GM12878 (cell line): ENCODE measurements at regions not wholly inside any gene's neighbourhood (a gene's known extent, or its start where the extent isn't known, plus 50 kb on each side); places are given as distances from the start of the nearest gene placed in this dataset.

Source experiments
- ATAC-seq: fragments of 200-7000 bp; cut with Tn5 transposase; 3 replicates; pipeline ENCODE4 v1.9.1; 2020; ENCODE audit warnings: mild to moderate bottlenecking, moderate library complexity
- BruUV-seq: library from RNA; stranded (reverse); fragments of 400-500 nt; replicated peaks from 2 replicates; lab custom pipeline; 2021; lab: Mats Ljungman, UMichigan
- CTCF ChIA-PET: fragments of 300-600 bp; sonication (Branson Sonifier 250); formaldehyde crosslinking; extraction: SDS; loops from one replicate; lab custom pipeline; 2021; ENCODE audit warnings: inconsistent platforms; lab: Yijun Ruan, JAX
- POLR2A ChIA-PET: fragments of 350-600 bp; formaldehyde crosslinking; extraction: SDS; loops from one replicate; lab custom pipeline; 2021; ENCODE audit warnings: inconsistent platforms; lab: Charles Lee
- RAD21 ChIA-PET: fragments of 300-600 bp; sonication (Branson Sonifier 250); formaldehyde crosslinking; loops from one replicate; lab custom pipeline; 2023; ENCODE audit warnings: antibody characterized with exemption; ENCODE audit not compliant: unreplicated experiment; lab: Charles Lee
- SMC1A ChIA-PET: fragments of 300-600 bp; sonication (Branson Sonifier 250); formaldehyde crosslinking; loops from one replicate; lab custom pipeline; 2023; ENCODE audit not compliant: unreplicated experiment, uncharacterized antibody; lab: Charles Lee
- DNase-seq: peaks from one replicate; pipeline ENCODE4 v3.0.0-alpha.2; 2011; ENCODE audit warnings: low read depth, low spot score
- FAIRE-seq: peaks from 3 replicates; lab custom pipeline; 2011; peaks lifted over from hg19 to GRCh38; lab: Jason Lieb, UNC
- H2AFZ ChIP-seq: 2 replicates; pipeline ENCODE4 v1.6.0; 2011; ENCODE audit warnings: low read depth, low read length, control low read depth; ENCODE audit not compliant: control insufficient read depth
- H3K27ac ChIP-seq: 2 replicates; pipeline ENCODE4 v1.5.1; 2011; ENCODE audit warnings: control low read depth; ENCODE audit not compliant: control insufficient read depth, insufficient read depth
- H3K27me3 ChIP-seq, 2 experiments: replicated peaks in 1 of 2; 2 replicates each; pipeline versions ENCODE4 v1.6.0 to v1.6.1; 2011; ENCODE audit warnings: low read length in 1 of 2; ENCODE audit not compliant: control insufficient read depth in 2 of 2, insufficient read depth in 2 of 2
- H3K36me3 ChIP-seq, 2 experiments: 2 replicates each; pipeline ENCODE4 v1.5.1; 2011; ENCODE audit warnings: low read length in 1 of 2; ENCODE audit not compliant: control insufficient read depth in 2 of 2, insufficient read depth in 2 of 2
- H3K4me1 ChIP-seq: 2 replicates; pipeline ENCODE4 v1.6.1; 2011; ENCODE audit warnings: mild to moderate bottlenecking, low read length, moderate library complexity, mixed read lengths; ENCODE audit not compliant: control insufficient read depth, insufficient read depth
- H3K4me2 ChIP-seq: 2 replicates; pipeline ENCODE4 v1.6.0; 2011; ENCODE audit warnings: control low read depth; ENCODE audit not compliant: control insufficient read depth, insufficient read depth
- H3K4me3 ChIP-seq: fragments of 200-600 bp; sonication (generic); 2 replicates; pipeline ENCODE4 v1.5.1; 2016
- H3K79me2 ChIP-seq: 2 replicates; pipeline ENCODE4 v1.6.0; 2011; ENCODE audit warnings: low read length; ENCODE audit not compliant: control insufficient read depth, insufficient read depth
- H3K9ac ChIP-seq: 2 replicates; pipeline ENCODE4 v1.8.0; 2011; ENCODE audit warnings: low read length, control low read depth, mixed read lengths; ENCODE audit not compliant: control insufficient read depth, insufficient read depth
- H3K9me3 ChIP-seq: replicated peaks from 3 replicates; pipeline ENCODE4 v1.5.1; 2011; ENCODE audit warnings: mild to moderate bottlenecking, low read length; ENCODE audit not compliant: control insufficient read depth, insufficient read depth
- H4K20me1 ChIP-seq: 2 replicates; pipeline ENCODE4 v1.6.0; 2011; ENCODE audit not compliant: control insufficient read depth, insufficient read depth
- BCL11A ChIP-seq: IDR thresholded peaks from 2 replicates; pipeline ENCODE4 v1.6.1; 2011; ENCODE audit warnings: low read depth, low read length
- CTCF ChIP-seq, 3 experiments: IDR thresholded peaks in 2 of 3; conservative IDR thresholded peaks in 1 of 3; 2 replicates each; pipeline ENCODE4 v1.5.1; 2011; ENCODE audit warnings: low read depth in 3 of 3, low read length in 3 of 3, mild to moderate bottlenecking in 3 of 3, control low read depth in 2 of 3, moderate library complexity in 2 of 3, inconsistent platforms in 1 of 3, mixed read lengths in 1 of 3; ENCODE audit not compliant: control insufficient read depth in 2 of 3, insufficient read depth in 1 of 3; ENCODE audit errors: extremely low read depth in 1 of 3
- HDGF ChIP-seq: fragments of 450-650 bp; IDR thresholded peaks from 2 replicates; pipeline ENCODE4 v1.6.1; 2016; ENCODE audit warnings: antibody characterized with exemption
- RAD21 ChIP-seq: IDR thresholded peaks from 2 replicates; pipeline ENCODE4 v1.6.1; 2011; ENCODE audit warnings: mild to moderate bottlenecking, low read depth, low read length, moderate library complexity; ENCODE audit not compliant: insufficient read depth
- RELB ChIP-seq: fragments of 450-650 bp; IDR thresholded peaks from 2 replicates; pipeline ENCODE4 v1.6.1; 2017; ENCODE audit warnings: low read depth, mild to moderate bottlenecking, moderate library complexity
- SMC3 ChIP-seq: IDR thresholded peaks from 2 replicates; pipeline ENCODE4 v1.6.1; 2011; ENCODE audit warnings: low read length, improper control_type of control experiment, borderline replicate concordance
- SRF ChIP-seq, 2 experiments: IDR thresholded peaks; 2 replicates each; pipeline ENCODE4 v1.6.1; 2011; ENCODE audit warnings: low read depth in 2 of 2, low read length in 2 of 2, mild to moderate bottlenecking in 1 of 2, moderate library complexity in 1 of 2
- whole genome bisulfite sequencing: methylation state at CpG from one replicate; pipeline ENCODE4 v1.1.6; 2016; ENCODE audit warnings: low lambda C conversion rate; ENCODE audit not compliant: insufficient replicate concordance, insufficient coverage; ENCODE audit errors: missing lambda C conversion rate; 5-methylcytosine and 5-hydroxymethylcytosine counted together
- in situ Hi-C: fragments of 300-500 bp; cut with MboI; formaldehyde crosslinking; loops from 9 replicates; pipeline ENCODE4 v1.14.3; 2018; ENCODE audit warnings: mixed read lengths
- intact Hi-C: fragments of 100-400 bp; cut with micrococcal nuclease; formaldehyde crosslinking; loops from one replicate; pipeline ENCODE4 v1.14.2; 2022; ENCODE audit not compliant: unreplicated experiment

- H3K79me2 ChIP-seq = no peaks in the 10 kb centered on the region
- ChIA-PET POLR2A (no interaction called here), SMC1A (no interaction called here), CTCF (interaction anchor here (0.7 to 2.4 kb wide), 5 partner anchors 9 to 559 kb away, joined by 3 to 8 read pairs (median 4); no protein-coding TSS in a partner anchor), RAD21 (interaction anchor here (0.8 kb wide), 1 partner anchor 93 kb away, joined by 3 read pairs; no protein-coding TSS in a partner anchor)
- H3K27me3 ChIP-seq = no peaks in the 10 kb centered on the region
- FAIRE-seq = no peak
- 0% methylated on average over 1 of the region's 1 CpG for WGBS
- H3K4me3 ChIP-seq = no peak overlapping the region
- no peaks in the 10 kb centered on the region for H3K4me1 ChIP-seq
- no peaks in the 10 kb centered on the region for H4K20me1 ChIP-seq
- no peak overlapping the region for H3K9ac ChIP-seq
- H3K9me3 ChIP-seq = no peaks in the 10 kb centered on the region; the same call in 2 of the 3 replicates
- no peak for DNase-seq
- intact Hi-C loops = no loop called here
- no peak overlapping the region for H3K4me2 ChIP-seq
- TF ChIP-seq RELB = no peak
- peak; percentile 53 for TF ChIP-seq SMC3
- TF ChIP-seq HDGF = no peak
- TF ChIP-seq CTCF (IDR thresholded peaks at IDR 0.05 in 2 of 3, conservative IDR thresholded peaks at IDR 0.05 in 1 of 3; ENCODE audit: control insufficient read depth in 2 of 3, extremely low read depth in 1 of 3, insufficient read depth in 1 of 3, low read depth in 3 of 3, low read length in 3 of 3) = peak; percentile 26 to 53 (median 28); a peak in 4 of 6 replicates
- no peak for TF ChIP-seq SRF (IDR thresholded peaks at IDR 0.05; ENCODE audit: low read depth in 2 of 2, low read length in 2 of 2)
- no peak for TF ChIP-seq BCL11A
- TF ChIP-seq RAD21 = peak; percentile 84
- TF ChIP-seq, all 136 proteins: peak for 3
- BruUV-seq = no TSS peak
- H3K36me3 ChIP-seq = no peaks in the 10 kb centered on the region
- in situ Hi-C loops = no loop called here
- H3K27ac ChIP-seq = no peak overlapping the region
- H2AFZ ChIP-seq = no peak overlapping the region
- no peak for ATAC-seq
Observed at GRCh38 chr5:4862500-4862899, 277.6 kb upstream of the ADAMTS16 start.
